Kidney tubule cell (primary cell): ENCODE measurements at regions not wholly inside any gene's neighbourhood (a gene's known extent, or its start where the extent isn't known, plus 50 kb on each side); places are given as distances from the start of the nearest gene placed in this dataset.
"Not testable (repeated sequence)": the region's sequence is repeated elsewhere in the genome, so short reads cannot be mapped to it uniquely, and the experiment has no call there.

Experiments used
- DNase-seq: peaks from one replicate; pipeline ENCODE4 v3.0.0-alpha.2; 2018; ENCODE audit warnings: low spot score

DNA sequence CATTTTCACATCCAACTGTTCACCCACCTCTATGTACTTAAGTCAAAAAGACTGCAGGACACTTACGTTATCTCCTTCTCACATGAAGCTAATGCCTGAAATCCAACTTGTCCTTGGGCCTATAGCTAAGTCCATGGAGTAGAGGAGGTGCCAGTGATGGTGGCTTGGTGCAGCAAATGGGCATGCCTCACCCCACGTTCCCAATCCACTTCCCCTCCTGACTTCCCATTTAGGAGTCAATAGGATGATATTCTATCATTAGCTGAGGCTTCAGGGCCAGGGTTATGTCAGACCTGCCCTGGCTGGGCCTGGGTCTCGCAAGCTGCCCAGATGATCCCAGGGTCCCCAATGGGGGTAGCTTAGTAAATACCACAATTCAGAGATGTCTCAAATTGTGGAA lies 410.4 kb downstream of the MAFB start:
- DNase-seq: no peak

DNA sequence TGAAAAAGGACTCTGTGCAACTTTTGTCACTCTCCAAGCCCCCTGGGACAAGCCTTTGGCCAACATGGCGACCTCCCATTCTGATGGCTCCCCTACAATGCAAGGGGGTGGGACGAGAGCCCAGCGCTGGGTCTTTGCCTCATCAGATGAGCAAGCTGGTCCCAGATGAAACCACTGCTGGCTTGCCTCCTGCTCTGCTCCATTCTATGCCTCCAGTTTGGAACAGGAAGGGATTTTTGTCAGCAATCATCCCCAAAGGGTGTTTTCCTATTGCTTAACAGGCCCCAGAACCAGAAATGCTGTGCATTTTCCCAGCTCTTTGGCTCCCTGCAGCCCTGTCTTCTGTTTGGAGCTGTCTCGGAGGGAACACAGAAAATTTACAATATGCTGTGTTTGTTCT lies 412.7 kb downstream of the MAFB start:
- no peak for DNase-seq

DNA sequence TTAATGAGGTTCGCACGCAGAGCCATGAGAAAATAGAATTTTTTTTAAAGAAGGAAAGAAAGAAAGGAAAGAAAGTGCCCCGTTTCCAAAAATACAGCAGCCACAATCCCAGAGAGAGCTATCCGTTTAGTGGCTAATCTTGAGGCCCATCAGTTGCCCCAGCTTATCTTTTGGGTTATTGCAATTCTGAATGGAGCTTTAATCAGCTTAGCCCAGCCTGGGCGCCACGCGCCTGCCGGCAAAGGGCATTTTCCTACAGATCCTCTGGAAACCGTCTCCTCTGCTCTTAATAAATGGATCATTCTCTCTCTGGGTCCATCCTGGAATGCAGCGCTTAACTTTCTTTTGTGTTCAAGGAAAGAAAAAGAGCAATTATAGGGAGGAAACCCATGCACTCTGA lies 413.3 kb downstream of the MAFB start:
- DNase-seq: no peak

DNA sequence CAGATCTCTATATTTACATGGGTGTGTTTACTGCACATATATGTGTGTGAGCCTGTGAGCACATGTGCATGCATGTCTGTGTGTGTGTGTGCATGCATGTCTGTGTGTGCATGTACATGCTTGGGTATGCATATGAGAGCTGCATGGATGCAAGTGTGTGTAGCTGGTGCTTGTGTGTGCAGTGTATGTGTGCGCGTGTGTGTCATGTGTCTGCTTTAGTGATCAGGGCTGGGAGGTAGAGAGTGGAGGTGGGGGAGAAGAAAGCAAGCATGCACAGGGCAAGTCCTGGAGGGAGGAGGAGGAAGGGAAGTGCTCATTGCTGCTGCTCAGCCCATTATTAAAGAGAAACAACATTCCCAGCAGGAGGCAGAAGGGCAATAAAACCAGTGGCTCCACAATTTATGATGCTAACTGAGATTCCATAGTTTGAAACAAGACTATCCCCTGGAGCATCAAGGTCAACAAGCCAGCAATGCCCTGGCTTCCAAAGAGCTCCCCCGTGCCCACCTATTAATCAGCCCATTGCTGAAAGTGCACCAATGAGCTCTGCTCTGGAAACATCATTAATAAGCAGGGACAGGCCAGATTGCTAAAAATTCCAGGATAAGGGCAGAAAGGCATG lies 414.0 kb downstream of the MAFB start:
- no peak for DNase-seq

DNA sequence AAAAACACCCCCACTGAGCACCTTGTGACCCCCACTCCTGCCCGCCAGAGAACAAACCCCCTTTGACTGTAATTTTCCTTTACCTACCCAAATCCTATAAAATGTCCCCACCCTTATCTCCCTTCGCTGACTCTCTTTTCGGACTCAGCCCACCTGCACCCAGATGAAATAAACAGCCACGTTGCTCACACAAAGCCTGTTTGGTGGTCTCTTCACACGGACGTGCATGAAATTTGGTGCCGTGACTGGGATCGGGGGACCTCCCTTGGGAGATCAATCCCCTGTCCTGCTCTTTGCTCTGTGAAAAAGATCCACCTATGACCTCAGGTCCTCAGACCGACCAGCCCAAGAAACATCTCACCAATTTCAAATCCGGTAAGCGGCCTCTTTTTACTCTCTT lies 419.8 kb downstream of the MAFB start:
- not testable (repeated sequence) for DNase-seq

DNA sequence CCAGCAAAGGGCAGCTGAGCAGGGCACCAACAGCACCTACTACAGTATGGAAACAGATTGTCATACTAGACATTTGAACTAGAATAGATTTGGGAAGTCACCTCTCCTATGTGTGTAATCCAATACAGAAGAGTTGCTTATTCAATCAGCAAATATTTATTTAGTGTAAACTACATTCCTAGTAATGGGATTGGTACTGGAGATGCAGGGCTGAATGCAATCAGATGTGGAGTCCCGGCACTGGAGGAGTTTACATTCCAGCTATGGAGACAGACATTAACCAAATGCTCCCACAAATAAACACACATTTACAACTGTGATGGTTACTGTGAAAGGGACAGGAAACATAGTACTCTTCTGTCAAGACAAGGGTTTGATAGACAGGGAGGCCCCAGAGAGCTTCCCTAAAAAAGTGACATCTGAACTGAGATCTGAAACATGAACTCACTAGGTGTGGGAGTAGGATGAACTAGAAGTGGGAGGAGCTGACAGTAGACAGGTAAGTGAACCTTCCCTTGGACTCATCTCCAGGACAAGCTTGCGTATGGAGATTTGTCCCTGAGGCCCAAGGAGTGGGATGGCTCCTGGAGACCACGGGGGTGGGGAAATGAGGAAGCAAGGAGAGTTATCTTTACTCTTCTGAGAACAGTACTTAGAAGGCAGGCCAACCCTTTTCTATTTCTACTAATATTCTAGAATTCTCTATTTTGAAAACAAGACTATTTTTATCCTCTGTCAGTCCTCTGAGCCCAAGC lies 420.5 kb downstream of the MAFB start:
- no peak for DNase-seq

DNA sequence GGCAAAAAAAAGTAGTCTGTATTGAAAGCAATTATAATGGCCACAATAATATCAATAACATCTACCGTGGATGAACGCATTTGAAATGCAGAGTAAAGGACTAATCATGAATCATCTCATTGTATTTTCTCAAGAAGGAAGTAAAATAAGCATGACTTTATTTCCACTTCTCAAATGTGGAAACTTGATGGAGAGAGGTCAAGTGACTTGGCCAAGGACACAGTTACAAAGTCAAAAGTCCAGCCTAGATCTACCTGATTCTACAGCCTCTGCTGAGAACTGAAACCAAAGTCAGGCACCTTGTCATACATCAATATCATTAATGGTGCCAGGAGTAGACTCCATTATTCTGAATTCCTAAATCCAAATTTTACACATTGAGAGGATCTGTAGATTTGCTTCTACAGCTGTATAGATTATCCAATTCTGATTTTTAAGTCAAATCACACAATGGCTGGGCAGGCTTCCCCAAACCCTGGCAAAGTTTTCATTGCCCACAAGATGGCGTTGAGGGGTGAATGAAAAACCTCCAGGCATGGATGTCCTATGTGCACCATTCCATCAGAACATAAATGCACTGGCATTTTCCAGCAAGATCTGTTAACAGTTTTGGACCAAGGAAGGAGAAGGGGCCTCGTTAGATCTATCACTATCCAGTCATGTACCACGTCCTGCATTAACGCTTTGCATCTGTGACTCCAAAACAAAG lies 423.1 kb downstream of the MAFB start:
- peak; percentile 14 for DNase-seq

DNA sequence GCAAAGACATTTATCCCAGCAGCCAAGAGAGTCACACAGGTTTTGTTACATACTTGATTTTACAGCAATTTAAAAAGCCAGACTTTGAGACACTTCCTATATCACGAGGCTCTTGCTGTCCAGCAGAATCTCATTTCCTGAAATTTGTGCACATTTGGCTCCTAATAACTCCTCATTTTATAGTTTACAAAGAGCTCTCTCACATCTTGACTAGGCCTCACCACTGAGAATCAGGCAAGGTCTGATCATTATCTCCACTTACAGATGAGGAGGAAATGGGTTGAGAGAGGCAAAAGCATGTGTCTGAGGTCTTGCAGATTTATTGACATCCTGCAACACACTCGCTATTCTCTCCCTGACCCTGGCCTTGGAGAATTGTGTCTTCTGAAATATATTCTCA lies 426.8 kb downstream of the MAFB start:
- DNase-seq: no peak

DNA sequence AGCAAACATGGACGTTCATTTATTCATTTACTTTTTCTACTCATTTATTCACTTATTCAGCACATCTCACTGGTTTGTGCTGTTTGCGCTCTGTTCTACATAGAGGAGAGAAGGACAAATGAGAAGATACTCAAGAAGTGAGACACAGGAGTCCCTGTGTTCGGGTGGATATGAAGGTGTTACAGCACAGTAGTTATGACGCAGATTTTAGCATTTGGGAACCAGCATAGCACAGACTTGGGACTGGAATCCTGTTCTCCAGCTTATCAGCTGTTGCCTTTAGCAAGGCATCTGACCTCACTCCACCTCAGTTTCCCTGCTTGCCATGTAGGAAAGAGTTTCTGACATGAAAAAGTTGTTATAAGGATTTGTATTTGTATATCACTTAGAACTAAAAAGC lies 430.1 kb downstream of the MAFB start:
- no peak for DNase-seq

DNA sequence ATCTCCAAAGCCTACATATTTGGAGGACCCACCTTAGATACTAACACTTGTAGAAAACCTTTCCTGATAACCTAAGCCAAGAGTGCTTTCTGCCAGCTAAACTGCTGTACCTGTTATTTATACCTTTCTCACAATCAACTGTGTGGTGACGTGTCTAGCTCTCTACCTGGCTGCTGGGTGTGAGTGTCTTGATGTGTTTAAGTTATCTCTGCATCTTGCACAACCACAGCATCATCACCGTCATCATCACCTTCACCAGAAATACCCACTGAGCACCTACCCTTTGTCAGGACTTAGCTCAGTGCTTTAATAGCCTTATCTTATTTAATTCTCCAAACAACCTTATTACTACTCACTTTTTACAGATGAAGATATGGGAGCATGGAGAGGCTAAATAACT lies 431.3 kb downstream of the MAFB start:
- DNase-seq: no peak

DNA sequence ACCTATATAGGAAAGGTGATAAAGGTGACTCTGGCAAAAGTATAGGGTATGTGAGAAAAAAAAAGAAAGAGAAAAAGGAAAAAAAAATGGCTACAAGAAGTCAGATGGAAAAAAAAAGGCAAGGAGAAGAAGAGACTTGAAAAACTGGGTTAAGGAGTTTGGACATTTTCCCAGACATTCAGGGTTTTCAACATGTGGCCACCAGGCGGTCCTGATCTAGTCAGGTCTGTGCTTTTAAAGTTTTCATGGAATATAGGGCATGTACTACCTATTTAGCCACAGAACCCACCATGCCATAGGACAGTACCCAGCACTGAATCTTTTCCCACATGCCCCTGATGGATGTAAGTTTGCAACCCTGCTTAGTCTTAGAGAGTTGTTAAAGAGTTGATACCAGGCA lies 433.7 kb downstream of the MAFB start:
- DNase-seq: no peak

DNA sequence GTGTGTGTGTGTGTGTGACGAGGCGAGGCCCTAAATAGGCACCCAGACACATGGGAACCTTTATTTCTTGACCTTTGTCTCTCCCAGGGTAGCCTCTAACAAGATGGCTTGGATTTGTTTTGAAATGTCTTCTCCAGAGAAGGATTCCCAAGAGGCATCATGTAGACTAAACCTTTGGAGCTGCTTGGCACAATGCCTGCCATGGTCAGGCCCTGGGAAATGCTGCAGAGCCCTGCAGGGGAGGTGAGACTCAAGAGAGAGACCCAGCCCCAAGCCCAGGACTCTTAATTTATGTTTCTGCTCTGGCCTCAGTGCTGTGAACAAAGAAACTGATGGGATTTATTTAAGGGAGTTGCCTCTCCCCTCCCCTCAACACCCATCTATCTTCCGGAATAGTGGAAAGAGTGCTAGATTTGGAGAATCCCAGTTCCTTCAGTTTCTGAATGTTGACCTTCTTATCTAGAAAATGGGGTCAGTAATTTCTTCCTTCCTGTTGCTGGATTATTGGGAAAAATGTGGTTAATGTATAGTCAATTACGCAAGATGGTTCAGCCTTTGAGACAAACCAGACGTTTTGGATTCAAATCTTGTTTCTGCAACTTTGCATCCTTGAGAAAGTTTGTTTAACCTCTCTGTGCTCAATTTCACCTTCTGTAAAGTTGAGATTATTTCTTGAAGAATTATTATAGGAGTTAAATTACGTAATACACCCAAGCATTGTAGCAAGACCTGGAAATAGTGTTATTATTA lies 434.8 kb downstream of the MAFB start:
- no peak for DNase-seq

DNA sequence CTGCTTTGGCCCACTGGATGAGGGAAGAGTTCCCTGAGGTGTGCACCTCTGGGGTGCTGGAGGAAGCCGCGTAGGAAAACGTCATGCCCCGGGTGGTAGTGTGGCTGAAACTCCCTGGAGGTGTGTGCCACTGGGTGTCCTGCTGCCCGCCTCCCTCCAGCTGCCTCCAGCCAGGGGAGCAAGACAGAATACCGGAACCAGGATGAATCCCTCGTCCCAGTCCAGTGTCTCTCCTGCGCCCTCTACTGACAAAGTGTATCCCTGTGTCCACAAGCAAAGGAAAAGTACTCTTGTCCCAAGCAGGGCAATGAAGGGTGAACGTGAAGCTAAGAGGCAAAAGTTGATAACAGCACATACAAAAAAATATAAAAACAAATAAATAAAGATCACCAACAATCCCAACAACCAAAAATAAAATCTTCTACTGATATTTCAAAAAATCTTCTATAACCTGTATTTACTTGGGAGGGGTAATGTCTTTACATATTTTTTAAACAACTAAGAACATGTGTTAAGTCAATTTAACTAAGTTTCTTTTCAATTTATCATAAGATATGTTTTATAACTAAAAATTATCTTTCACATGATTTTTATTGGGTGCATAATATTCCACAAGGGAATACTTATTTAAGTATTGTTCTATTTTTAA lies 437.6 kb downstream of the MAFB start:
- DNase-seq: peak; percentile 50

DNA sequence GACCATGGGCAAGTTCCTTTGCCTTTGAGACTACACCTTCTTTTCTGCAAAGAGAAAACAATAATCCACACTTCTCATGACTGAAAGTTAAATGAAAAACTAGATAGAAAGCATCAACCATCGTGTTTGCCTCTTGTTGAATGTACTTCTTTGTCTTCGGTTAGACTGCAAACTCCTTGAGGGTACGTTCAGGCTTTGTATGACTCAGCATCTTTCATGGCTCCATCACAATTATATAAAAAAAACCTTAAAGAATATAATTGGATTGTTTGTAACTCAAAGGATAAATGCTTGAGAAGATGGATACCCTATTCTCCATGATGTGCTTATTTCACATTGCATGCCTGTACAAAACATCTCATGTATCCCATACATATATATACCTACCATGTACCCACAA lies 439.2 kb downstream of the MAFB start:
- no peak for DNase-seq

DNA sequence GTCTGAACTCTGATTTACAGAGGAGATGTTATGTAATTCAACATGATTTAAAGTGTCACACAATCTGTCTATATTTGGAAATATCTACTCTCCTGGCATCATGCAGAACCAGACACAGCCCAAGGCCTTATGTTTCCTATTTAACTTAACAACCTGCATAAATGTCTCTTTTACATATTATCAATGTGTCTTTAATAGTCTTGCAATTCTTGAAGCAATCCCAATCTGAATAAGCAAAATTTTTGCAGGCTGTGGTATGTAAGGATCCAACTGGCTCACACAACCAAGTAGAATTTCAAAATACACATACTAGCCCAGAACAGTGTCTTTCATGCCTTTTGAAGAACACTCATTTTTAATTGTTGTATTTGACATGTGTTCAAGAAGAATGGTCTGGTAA lies 443.2 kb downstream of the MAFB start:
- DNase-seq: no peak

DNA sequence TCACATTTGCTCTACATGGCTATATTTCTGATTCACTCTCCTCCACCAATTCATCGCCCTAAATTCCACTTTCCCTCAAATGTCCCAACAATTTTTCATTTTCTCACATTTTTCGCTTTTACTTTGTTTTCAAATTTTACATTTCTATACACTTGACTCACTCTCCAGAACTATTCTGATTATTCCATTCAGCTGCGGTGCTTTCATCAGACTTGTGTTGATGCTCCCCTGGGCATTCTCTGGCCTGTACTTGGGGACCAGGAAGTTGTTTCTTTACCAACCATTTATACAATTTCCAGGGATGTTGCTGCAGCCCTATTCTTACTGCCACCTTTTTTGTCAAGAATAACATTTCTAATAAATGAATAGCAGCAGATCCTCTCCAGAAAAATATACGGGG lies 444.8 kb downstream of the MAFB start:
- DNase-seq: no peak

DNA sequence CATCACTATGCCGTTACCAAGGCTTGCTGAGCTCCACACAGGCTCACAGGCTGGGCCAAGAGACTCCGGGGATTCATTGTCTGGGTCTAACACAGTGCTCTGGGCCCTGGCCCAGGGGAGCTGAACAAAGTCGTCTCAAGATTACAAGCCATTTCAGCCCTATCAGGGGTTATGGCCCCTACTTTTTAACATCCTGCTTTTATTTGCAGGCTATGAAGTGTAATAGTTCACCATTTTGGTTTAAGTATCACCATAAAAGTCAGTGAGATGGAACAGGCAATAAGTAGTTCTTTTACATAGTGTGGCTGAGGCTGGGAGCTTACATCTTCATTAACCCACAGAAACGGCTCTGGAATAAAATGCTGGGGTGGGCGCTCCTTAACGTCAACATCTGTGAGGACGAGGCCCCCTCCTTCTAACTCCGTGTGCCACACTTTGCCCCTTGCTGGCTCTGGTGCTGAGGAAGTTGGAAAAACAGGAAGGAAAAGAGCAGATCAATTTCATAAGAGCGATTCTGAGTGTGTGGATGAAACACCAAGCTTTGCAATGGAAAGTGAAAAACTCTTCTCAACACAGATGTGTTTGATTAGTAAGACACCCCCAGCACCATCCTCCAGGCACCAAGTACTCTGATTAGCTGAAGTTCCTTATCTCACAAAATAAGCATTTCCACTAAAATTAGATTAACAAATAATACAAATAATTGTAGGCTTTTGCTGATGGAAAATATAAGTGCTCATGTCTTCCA lies 447.3 kb downstream of the MAFB start:
- DNase-seq: no peak

DNA sequence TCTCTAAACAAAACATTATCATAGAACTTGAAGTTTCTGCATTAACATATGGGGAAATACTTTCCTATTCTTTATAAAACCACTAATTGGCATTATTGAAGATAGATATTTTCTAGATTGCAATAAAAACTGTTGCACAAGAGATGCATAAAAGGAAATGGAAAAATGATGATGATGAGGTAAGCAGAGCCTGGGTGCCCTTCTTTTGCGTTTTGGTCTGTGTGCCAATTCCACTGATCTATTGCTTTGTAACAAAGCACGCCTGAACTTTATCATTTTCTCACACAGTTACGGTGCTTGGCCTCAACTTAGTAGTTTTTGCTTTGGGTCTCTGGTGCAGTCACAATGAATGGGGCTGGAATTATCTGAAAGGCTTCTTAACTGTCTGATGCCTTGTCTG lies 450.5 kb downstream of the MAFB start:
- no peak for DNase-seq

DNA sequence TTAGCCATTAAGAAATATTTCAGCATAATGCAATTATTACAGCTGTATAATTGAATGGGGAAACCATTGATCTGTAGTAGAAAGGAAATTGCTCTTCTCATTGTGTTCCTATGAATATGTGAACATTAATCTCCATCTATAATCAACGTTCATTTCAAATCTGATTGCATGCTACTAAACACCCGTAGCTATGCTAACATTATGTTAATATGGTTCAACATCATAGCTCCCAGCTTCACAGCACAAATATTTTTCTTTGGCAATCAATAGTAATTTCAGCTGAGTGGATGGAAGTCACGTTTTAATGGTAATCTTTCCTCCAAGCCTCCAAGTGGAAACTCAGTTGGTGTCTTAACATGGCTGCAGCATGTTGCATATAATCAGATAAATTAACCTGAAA lies 454.4 kb downstream of the MAFB start:
- DNase-seq: no peak

DNA sequence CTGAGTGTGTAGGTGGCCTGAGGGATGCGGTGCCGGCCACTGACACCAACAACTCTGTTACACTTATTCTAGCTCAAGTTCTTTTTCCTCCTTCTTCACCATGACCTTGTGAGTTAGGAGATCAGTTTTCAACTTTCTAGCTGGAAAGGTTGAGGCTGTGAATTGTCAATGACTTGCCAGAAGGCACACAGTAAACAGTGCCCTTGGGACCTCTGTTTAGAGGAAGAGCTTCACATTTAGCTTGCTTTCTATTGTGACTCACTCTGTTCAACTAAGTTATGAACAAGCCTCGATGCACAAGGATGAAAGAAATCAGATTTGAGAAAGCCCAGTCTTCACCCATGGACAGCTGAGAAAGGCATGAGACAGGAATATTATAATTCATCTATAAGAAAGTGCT lies 455.6 kb downstream of the MAFB start:
- no peak for DNase-seq

DNA sequence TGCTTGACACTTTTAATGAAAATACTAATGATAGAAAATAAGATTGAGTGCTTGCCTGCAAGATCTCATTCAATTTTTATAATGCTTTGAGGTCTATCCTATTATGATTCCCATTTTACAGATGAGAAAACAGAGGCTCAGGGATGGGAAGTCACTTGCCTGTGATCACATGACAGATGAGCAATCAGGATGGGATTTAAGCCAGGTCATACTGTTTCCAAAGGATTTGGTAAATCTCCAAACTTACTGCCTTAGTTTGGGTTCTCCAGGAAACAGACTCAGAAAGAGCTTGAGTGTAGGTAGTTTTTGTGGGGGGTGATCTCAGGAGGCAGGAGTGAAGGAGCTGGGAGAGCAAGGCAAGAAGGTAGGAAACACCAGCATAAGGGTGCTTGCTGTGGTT lies 456.3 kb downstream of the MAFB start:
- DNase-seq: no peak

DNA sequence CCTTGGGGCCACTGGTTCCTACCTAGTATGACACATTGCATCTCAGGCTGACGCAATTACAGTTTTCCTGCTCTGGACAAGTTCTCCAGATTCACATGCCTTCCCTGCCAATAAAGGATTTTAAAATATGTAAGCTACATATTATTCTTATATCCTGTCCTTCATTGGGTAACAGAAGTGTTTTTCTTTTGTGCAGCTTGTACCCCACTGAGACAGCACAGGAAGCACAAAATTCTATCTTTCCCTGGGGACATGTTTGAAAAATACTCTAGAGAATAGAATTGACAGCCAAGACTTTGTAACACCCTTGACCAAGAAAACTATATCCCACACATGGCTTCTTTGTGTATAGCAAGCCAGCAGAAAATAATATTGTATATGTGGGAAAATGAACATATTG lies 456.8 kb downstream of the MAFB start:
- no peak for DNase-seq
